GM21576 (cell line): ENCODE measurements at regions not wholly inside any gene's neighbourhood (a gene's known extent, or its start where the extent isn't known, plus 50 kb on each side); places are given as distances from the start of the nearest gene placed in this dataset.
"Not testable (repeated sequence)": the region's sequence is repeated elsewhere in the genome, so short reads cannot be mapped to it uniquely, and the experiment has no call there.

ENCODE experiments used
- ATAC-seq: cut with Tn5 transposase; IDR thresholded peaks from one replicate; pipeline ENCODE4 v1.9.1; 2021; ENCODE audit warnings: mild to moderate bottlenecking, moderate library complexity; ENCODE audit not compliant: unreplicated experiment

DNA sequence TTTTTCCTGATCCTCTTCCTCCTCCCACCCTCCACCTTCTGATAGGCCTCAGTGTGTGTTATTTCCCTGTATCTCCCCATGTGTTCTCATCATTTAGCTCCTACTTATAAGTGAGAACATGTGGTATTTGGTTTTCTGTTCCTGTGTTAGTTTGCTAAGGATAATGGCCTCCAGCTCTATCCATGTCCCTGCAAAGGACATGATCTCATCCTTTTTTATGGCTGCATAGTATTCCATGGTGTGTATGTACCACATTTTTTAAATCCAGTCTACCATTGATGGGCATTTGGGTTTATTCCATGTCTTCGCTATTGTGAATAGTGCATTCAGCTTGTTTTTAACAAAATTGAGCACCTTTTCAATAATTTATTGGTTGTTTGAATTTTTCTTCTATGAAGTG is 130.8 kb upstream of the ARHGAP20 start:
- ATAC-seq = not testable (repeated sequence)

GRCh38 chr11:110838808-110839207 is 126.6 kb upstream of the ARHGAP20 start:
- no peak for ATAC-seq

DNA sequence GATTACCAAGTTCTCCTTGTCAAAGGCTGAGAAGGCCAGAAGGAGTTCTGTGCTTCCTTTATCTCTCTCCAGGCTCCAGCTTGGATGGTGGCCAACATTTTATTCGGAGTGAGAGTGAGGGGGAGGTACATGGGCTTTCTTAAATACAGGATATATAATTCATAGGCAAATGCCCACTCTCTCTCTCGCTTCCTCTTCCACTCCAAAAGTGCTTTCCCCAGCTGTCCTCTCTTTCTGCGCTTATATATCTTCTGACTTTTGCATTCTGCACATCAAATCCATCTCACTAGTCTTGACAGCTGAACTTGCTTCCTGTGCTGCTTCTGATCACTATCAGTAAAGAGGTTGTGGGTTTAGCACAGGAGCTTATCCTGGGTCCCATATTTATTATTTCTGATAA is 125.4 kb upstream of the ARHGAP20 start:
- no peak for ATAC-seq

GRCh38 chr11:110835106-110835505 is 122.9 kb upstream of the ARHGAP20 start:
- no peak for ATAC-seq

GRCh38 chr11:110833033-110833484 is 120.8 kb upstream of the ARHGAP20 start:
- ATAC-seq = no peak

- no peak for ATAC-seq
Observed at GRCh38 chr11:110832539-110832938, 120.3 kb upstream of the ARHGAP20 start.

- ATAC-seq = no peak
Observed at GRCh38 chr11:110832080-110832479, 119.8 kb upstream of the ARHGAP20 start.

GRCh38 chr11:110830747-110831146 is 118.5 kb upstream of the ARHGAP20 start:
- ATAC-seq = no peak

DNA sequence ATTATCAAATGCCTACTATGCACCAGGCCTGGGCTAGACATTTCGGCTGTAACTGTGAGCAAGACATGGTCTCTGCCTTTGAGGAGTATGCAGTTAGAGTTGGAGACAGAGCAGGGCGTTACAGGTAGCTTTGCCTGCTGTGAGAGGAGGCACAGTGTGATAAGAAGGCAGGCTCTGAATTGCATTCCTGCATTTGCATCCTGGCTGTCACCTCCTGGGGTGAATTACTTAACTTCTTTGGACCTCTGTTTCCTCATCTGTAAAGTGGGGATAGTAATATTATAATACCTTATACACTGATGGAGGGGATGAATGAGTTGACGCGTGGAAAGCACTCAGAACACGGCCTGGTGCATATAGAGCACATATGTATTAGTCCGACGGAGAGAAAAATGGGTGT is 118.1 kb upstream of the ARHGAP20 start:
- no peak for ATAC-seq

DNA sequence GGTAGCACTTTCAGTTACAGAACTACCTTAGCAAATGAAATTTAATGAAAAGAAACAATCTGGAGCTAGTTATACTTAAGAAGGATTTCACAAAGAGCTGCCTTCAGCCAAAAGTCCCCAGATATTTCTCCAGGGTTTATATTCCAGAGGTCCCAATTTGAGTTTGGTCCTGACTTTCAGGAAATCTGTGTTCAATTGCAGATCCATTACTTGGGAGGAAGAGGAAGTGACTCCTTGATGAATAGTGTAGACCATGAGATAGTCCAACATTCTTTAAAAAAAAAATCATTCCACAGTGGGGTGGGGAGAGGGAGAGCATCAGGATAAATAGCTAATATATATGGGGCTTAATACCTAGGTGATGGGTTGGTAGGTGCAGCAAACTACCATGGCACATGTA is 117.6 kb upstream of the ARHGAP20 start:
- ATAC-seq = no peak

DNA sequence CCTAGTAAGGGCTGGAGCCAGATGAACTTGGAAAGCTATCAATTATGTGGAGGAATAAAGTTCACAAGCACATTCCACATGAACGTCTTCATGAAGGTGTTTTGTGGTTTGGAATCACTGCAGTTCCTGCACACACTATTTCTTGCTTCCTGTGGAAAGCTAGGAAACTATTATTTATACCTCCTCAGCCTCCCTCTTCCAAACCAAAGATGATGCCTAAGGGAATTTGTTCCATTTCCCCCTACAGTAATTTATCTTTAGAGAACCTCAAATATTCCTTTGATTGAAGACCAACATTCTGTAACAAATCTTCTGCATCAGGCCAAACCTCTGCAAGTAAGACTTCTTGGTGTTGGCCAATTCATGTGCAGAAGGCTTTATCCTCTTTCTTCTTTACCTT is 115.8 kb upstream of the ARHGAP20 start:
- no peak for ATAC-seq

- ATAC-seq = no peak
Observed at GRCh38 chr11:110827276-110827675, 115.0 kb upstream of the ARHGAP20 start.

GRCh38 chr11:110824912-110825620 is 112.8 kb upstream of the ARHGAP20 start:
- ATAC-seq = no peak

DNA sequence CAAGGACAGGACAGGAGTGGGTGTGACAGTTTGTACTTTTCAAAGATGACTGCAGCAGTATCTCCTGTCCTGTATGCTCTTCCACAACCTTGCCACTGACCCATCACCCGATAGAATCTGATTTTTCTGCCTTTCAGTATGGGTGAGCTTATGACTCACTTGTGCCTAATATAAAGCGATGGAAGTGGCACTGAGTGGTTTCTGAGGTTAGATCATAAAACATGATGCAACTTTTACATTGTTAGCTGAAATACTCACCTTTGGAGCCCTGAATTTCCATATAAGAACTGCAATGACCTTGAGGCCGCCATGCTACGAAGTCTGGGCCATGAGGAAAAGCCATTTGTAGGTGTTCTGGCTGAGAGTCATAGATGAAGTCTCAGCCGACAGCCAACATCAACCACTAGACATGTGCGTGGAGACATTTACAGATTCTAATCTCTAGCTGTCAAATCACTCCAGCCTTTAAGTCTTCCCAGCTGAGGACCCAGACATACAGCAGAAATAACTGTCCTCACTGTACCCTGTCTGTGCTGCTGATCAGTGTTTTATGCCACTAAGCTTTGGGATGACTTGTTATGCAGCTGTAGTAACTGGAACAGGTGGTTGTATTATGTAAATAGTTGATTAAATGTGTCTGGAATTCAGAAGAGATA is 105.9 kb upstream of the ARHGAP20 start:
- no peak for ATAC-seq

- ATAC-seq = no peak
Observed at GRCh38 chr11:110812086-110812733, 100.0 kb upstream of the ARHGAP20 start.

GRCh38 chr11:110809417-110810199 is 97.4 kb upstream of the ARHGAP20 start:
- no peak for ATAC-seq

- ATAC-seq = no peak
Observed at GRCh38 chr11:110808248-110808647, 96.0 kb upstream of the ARHGAP20 start.

GRCh38 chr11:110807801-110808200 is 95.6 kb upstream of the ARHGAP20 start:
- no peak for ATAC-seq

GRCh38 chr11:110805756-110806155 is 93.5 kb upstream of the ARHGAP20 start:
- ATAC-seq = no peak

GRCh38 chr11:110802162-110802561 is 89.9 kb upstream of the ARHGAP20 start:
- no peak for ATAC-seq

DNA sequence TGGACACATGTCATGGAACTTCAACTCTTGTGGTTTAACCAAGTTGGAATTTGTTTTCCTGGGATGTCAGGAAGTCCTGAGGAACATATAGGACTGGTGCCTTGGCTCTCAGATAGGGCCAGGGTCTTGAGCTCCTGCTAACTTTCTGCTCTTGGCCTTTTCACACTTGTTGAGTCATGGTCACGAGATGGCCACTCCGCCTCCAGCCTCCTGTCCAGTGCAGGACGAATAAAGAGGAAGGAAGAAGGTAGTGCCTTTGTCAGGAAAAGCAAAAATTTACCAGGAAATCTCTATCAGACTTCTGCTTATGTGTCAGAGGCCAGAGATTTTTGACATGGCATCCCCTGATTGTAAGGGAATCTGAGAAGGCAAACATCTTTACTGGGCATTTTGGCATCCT is 89.1 kb upstream of the ARHGAP20 start:
- ATAC-seq = no peak
